ENCODE measurements at regions not wholly inside any gene's neighbourhood (a gene's known extent, or its start where the extent isn't known, plus 50 kb on each side); places are given as distances from the start of the nearest gene placed in this dataset.

DNA sequence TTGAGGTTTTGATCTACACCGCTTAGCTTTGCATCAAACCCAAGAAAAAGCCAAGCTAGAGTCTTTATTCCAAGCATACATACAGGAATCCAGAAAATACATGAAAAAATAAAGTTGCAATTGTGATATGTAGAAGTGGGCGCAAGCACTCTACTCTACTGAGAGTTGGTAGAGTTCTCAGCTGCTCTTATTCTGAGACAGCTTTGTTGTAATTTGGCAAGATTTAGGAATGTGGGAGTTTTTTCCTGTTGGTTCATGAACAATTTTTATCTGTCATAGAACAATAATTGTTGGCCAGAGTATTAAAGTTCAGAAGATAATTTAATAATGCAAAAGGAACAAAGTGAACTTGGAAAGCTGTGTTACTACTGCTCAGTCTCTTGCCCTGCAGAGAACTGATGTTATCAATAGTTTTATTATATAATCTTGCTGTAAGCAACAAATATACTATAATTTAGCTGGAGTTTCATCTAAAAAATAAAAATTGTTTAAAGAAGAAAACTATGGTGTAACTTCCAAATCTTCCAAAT is 302.0 kb upstream of the RND3 start:
- TF ChIP-seq POLR2AphosphoS5 (IDR thresholded peaks at IDR 0.05; ENCODE audit: borderline replicate concordance, low read depth, low read length), result no peak
- TF ChIP-seq EZH2 (IDR thresholded peaks at IDR 0.05), result no peak
- TF ChIP-seq FOXP2 (optimal IDR thresholded peaks at IDR 0.05; ENCODE audit: control extremely low read depth, extremely low read length, insufficient read depth), result no peak
